ENCODE measurements at regions not wholly inside any gene's neighbourhood (a gene's known extent, or its start where the extent isn't known, plus 50 kb on each side); places are given as distances from the start of the nearest gene placed in this dataset.

DNA sequence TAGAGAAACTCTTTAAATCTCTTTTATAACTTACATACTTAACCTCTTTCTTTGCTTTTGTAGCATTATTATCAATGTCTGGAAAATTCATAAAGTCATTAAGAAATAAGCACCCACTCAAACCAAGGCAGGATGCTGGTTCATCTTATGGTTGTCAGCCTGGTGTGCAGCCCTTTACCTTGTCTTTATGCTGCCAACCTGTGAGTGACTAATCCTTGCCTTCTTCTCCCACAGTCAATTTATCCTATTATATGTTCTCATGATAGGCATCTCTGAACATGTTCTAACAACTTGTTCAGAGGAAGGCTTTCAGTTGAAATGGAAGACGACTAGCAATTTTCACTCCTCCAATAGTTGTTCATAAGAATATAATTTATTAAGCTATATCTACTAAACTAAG, 186.9 kb upstream of the CAND1 start:
- H3K36me3 ChIP-seq (ENCODE audit: control insufficient read depth, insufficient read depth, low read length): no peaks in the 10 kb centered on the region
- no peaks in the 10 kb centered on the region for H3K9me3 Mint-ChIP-seq
- no peak overlapping the region for H3K4me3 Mint-ChIP-seq
- no peaks in the 10 kb centered on the region for H3K36me3 Mint-ChIP-seq
- intact Hi-C loops (cut with micrococcal nuclease): no loop called here
- H3K27me3 Mint-ChIP-seq (ENCODE audit: low read depth in 2 of 2): peaks cover 20 to 43% of the 10 kb centered on the region in 2 donors
- peaks cover 5% of the 10 kb centered on the region for H3K27me3 ChIP-seq (ENCODE audit: control insufficient read depth, insufficient read depth, low read length)
- no peak for DNase-seq
- no CpG with 5 or more reads among the region's 1 CpG for WGBS (ENCODE audit: insufficient coverage)
- no peak overlapping the region for H3K4me3 ChIP-seq (ENCODE audit: low read length)
- no peaks in the 10 kb centered on the region for H3K9me3 ChIP-seq (ENCODE audit: control insufficient read depth, insufficient read depth, low read length)
- TF ChIP-seq, protein P1, sequence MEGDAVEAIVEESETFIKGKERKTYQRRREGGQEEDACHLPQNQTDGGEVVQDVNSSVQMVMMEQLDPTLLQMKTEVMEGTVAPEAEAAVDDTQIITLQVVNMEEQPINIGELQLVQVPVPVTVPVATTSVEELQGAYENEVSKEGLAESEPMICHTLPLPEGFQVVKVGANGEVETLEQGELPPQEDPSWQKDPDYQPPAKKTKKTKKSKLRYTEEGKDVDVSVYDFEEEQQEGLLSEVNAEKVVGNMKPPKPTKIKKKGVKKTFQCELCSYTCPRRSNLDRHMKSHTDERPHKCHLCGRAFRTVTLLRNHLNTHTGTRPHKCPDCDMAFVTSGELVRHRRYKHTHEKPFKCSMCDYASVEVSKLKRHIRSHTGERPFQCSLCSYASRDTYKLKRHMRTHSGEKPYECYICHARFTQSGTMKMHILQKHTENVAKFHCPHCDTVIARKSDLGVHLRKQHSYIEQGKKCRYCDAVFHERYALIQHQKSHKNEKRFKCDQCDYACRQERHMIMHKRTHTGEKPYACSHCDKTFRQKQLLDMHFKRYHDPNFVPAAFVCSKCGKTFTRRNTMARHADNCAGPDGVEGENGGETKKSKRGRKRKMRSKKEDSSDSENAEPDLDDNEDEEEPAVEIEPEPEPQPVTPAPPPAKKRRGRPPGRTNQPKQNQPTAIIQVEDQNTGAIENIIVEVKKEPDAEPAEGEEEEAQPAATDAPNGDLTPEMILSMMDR (IDR thresholded peaks at IDR 0.05): no peak
- no peaks in the 10 kb centered on the region for H3K4me1 ChIP-seq (ENCODE audit: control insufficient read depth, insufficient read depth, low read length)
- ATAC-seq: no peak
- no peaks in the 10 kb centered on the region for H3K4me1 Mint-ChIP-seq
- H3K27ac ChIP-seq (ENCODE audit: low read length): no peak overlapping the region
- H3K27ac Mint-ChIP-seq: no peak overlapping the region

- no peak overlapping the region for H3K27ac Mint-ChIP-seq
- no peak overlapping the region for H3K4me3 Mint-ChIP-seq
- no peaks in the 10 kb centered on the region for H3K9me3 Mint-ChIP-seq
- no peaks in the 10 kb centered on the region for H3K4me1 ChIP-seq (ENCODE audit: control insufficient read depth, insufficient read depth, low read length)
- TF ChIP-seq, protein P1 (IDR thresholded peaks at IDR 0.05): no peak
- DNase-seq (no peak), ATAC-seq (no peak)
- peaks cover 8% of the 10 kb centered on the region for H3K27me3 ChIP-seq (ENCODE audit: control insufficient read depth, insufficient read depth, low read length)
- intact Hi-C loops (cut with micrococcal nuclease): no loop called here
- no peak overlapping the region for H3K4me3 ChIP-seq (ENCODE audit: low read length)
- no peaks in the 10 kb centered on the region for H3K36me3 Mint-ChIP-seq
- 74% methylated on average over 2 of the region's 2 CpGs for WGBS (ENCODE audit: insufficient coverage)
- peaks cover 20 to 52% of the 10 kb centered on the region in 2 donors for H3K27me3 Mint-ChIP-seq (ENCODE audit: low read depth in 2 of 2)
- no peaks in the 10 kb centered on the region for H3K4me1 Mint-ChIP-seq
- no peaks in the 10 kb centered on the region for H3K36me3 ChIP-seq (ENCODE audit: control insufficient read depth, insufficient read depth, low read length)
- no peaks in the 10 kb centered on the region for H3K9me3 ChIP-seq (ENCODE audit: control insufficient read depth, insufficient read depth, low read length)
- H3K27ac ChIP-seq (ENCODE audit: low read length): no peak overlapping the region
These were observed 183.5 kb upstream of the CAND1 start for GRCh38 chr12:67085699-67086098.

GRCh38 chr12:67086116-67086515, 183.0 kb upstream of the CAND1 start:
- H3K27ac ChIP-seq (ENCODE audit: low read length): no peak overlapping the region
- H3K9me3 ChIP-seq (ENCODE audit: control insufficient read depth, insufficient read depth, low read length): no peaks in the 10 kb centered on the region
- no peaks in the 10 kb centered on the region for H3K4me1 ChIP-seq (ENCODE audit: control insufficient read depth, insufficient read depth, low read length)
- intact Hi-C loops (cut with micrococcal nuclease): no loop called here
- H3K4me3 ChIP-seq (ENCODE audit: low read length): no peak overlapping the region
- H3K4me1 Mint-ChIP-seq: no peaks in the 10 kb centered on the region
- ATAC-seq: no peak
- no peak overlapping the region for H3K4me3 Mint-ChIP-seq
- H3K9me3 Mint-ChIP-seq: no peaks in the 10 kb centered on the region
- no peaks in the 10 kb centered on the region for H3K36me3 Mint-ChIP-seq
- WGBS (ENCODE audit: insufficient coverage): 78% methylated on average over 1 of the region's 2 CpGs
- H3K27ac Mint-ChIP-seq: no peak overlapping the region
- H3K36me3 ChIP-seq (ENCODE audit: control insufficient read depth, insufficient read depth, low read length): no peaks in the 10 kb centered on the region
- peaks cover 22 to 53% of the 10 kb centered on the region in 2 donors for H3K27me3 Mint-ChIP-seq (ENCODE audit: low read depth in 2 of 2)
- peaks cover 8% of the 10 kb centered on the region for H3K27me3 ChIP-seq (ENCODE audit: control insufficient read depth, insufficient read depth, low read length)
- TF ChIP-seq, protein P1 (IDR thresholded peaks at IDR 0.05): no peak
- no peak for DNase-seq

DNA sequence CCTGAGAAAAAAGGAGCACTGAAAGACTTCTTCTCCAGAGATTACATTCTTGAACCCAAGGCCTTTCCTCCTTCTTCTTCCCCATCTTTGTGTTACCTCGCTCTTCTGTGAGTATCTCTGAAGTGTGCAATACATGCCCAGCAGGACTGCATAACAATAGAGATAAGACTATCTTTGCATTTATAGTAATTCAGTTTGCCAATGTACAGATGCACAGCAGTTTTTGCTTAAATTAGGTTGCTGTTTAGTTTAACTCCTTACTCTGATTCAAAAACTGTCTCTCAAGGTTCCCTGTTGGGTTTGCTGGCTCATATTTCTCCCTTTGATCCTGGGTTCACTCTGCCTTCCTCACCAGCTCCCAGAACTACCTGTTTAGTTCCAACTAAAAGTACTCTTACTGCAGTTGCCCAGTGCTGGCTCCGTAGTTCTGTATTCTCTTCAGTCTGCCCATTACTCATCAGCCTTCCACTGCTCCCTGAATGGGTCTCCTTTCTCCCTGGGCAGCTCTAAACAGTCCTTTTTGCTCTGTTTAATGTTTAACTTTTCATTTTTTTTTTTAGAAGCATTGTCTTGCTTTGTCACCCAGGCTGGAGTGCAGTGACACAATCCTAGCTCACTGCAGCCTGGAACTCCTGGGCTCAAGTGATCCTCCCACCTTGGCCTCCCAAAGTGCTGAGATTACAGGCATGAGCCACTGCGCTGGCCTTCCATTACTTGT, 180.6 kb upstream of the CAND1 start:
- Histone ChIP-seq H3K27ac (ENCODE audit: low read length) (no peak overlapping the region), H3K9me3 (ENCODE audit: control insufficient read depth, insufficient read depth, low read length) (no peaks in the 10 kb centered on the region), H3K4me3 (ENCODE audit: low read length) (no peak overlapping the region), H3K36me3 (ENCODE audit: control insufficient read depth, insufficient read depth, low read length) (no peaks in the 10 kb centered on the region), H3K27me3 (ENCODE audit: control insufficient read depth, insufficient read depth, low read length) (peaks cover 6% of the 10 kb centered on the region), H3K4me1 (ENCODE audit: control insufficient read depth, insufficient read depth, low read length) (no peaks in the 10 kb centered on the region)
- WGBS (ENCODE audit: insufficient coverage): 82% methylated on average over 2 of the region's 3 CpGs
- Mint-ChIP-seq H3K4me3 (no peak overlapping the region), H3K4me1 (no peaks in the 10 kb centered on the region), H3K36me3 (no peaks in the 10 kb centered on the region), H3K27me3 (ENCODE audit: low read depth in 2 of 2) (peaks cover 17 to 60% of the 10 kb centered on the region in 2 donors), H3K27ac (no peak overlapping the region), H3K9me3 (no peaks in the 10 kb centered on the region)
- no peak for DNase-seq
- intact Hi-C loops (cut with micrococcal nuclease): no loop called here
- ATAC-seq: no peak
- TF ChIP-seq, protein P1 (IDR thresholded peaks at IDR 0.05): no peak
